Kidney (tissue), 13 donors: ENCODE measurements at regions not wholly inside any gene's neighbourhood (a gene's known extent, or its start where the extent isn't known, plus 50 kb on each side); places are given as distances from the start of the nearest gene placed in this dataset.

Experiments used
- DNase-seq, 5 donors: peaks; one replicate each; pipeline ENCODE4 v3.0.0-alpha.2; 2013 to 2020
- FAIRE-seq: peaks from 2 replicates; lab custom pipeline; 2012; peaks lifted over from hg19 to GRCh38; lab: Jason Lieb, UNC
- H3K27ac ChIP-seq, 2 donors: one replicate each; pipeline ENCODE4 v1.7.0; 2013; ENCODE audit warnings: low read depth in 2 of 2, low read length in 2 of 2, inconsistent platforms in 1 of 2
- H3K27me3 ChIP-seq: one replicate; pipeline ENCODE4 v1.7.1; 2013; ENCODE audit warnings: low read length, inconsistent platforms; ENCODE audit not compliant: control insufficient read depth, insufficient read depth
- H3K36me3 ChIP-seq, 3 donors: one replicate each; pipeline versions ENCODE4 v1.7.0 to v1.7.1; 2013; ENCODE audit warnings: low read length in 3 of 3, control low read depth in 1 of 3, inconsistent platforms in 1 of 3; ENCODE audit not compliant: insufficient read depth in 3 of 3, control insufficient read depth in 2 of 3
- H3K4me1 ChIP-seq, 3 donors: one replicate each; pipeline versions ENCODE4 v1.7.0 to v1.7.1; 2013; ENCODE audit warnings: low read length in 3 of 3, inconsistent platforms in 1 of 3, low read depth in 1 of 3; ENCODE audit not compliant: control insufficient read depth in 2 of 3, insufficient read depth in 2 of 3
- H3K4me3 ChIP-seq, 3 donors: one replicate each; pipeline versions ENCODE4 v1.7.0 to v1.8.1; 2013; ENCODE audit warnings: low read length in 3 of 3, control low read depth in 1 of 3, inconsistent platforms in 1 of 3
- H3K9ac ChIP-seq, 3 donors: one replicate each; pipeline versions ENCODE4 v1.7.0 to v1.7.1; 2013; ENCODE audit warnings: low read length in 3 of 3, control low read depth in 1 of 3, inconsistent platforms in 1 of 3
- H3K9me3 ChIP-seq, 3 donors: one replicate each; pipeline versions ENCODE4 v1.7.0 to v1.7.1; 2013; ENCODE audit warnings: low read length in 3 of 3, control low read depth in 1 of 3, inconsistent platforms in 1 of 3; ENCODE audit not compliant: control insufficient read depth in 2 of 3, insufficient read depth in 1 of 3
- intact Hi-C: fragments of 100-400 bp; cut with DNase I; formaldehyde crosslinking; loops from one replicate; pipeline ENCODE4 v1.11.1; 2022
- TF ChIP-seq, protein P1 (sequence below): IDR thresholded peaks from 3 replicates; pipeline ENCODE4 v1.5.1; 2012; ENCODE audit warnings: mild to moderate bottlenecking, moderate library complexity, borderline replicate concordance; ENCODE audit not compliant: insufficient read depth; ENCODE audit errors: extremely low read depth
- donor health status: control.
- donor health status: control.
- donor health status: control.
- donor health status: control.
- donor health status: control.
- donor health status: DM: yes; HTN: yes; CAD: no.
- donor health status: Normal renal cell carcinoma (clear cell type).

DNA sequence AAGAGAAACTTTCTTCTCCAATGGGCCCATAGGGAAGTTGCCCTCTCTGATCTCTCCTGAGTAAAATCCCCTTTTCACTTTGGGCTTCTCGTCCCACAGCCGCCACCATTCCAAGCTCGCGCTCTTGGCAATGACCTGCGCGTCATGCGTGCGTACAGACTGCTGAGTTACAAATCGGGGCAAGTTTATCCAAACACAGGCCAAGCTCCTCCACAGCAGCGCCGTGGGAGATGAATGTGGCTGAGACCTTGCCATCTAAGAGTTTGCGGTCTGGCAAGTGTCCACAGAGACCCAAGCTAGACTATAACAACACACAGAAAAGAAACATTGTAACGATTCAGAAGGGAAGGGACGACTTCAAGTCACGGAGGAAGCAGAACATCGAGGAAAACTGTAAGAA lies 116.3 kb upstream of the SOD1 start:
- no peak for FAIRE-seq
- Histone ChIP-seq H3K36me3 (no peaks in the 10 kb centered on the region), H3K4me3 (no peak overlapping the region), H3K27me3 (no peaks in the 10 kb centered on the region), H3K9me3 (no peaks in the 10 kb centered on the region), H3K27ac (no peak overlapping the region), H3K4me1 (no peaks in the 10 kb centered on the region), H3K9ac (no peak overlapping the region)
- TF ChIP-seq, protein P1, sequence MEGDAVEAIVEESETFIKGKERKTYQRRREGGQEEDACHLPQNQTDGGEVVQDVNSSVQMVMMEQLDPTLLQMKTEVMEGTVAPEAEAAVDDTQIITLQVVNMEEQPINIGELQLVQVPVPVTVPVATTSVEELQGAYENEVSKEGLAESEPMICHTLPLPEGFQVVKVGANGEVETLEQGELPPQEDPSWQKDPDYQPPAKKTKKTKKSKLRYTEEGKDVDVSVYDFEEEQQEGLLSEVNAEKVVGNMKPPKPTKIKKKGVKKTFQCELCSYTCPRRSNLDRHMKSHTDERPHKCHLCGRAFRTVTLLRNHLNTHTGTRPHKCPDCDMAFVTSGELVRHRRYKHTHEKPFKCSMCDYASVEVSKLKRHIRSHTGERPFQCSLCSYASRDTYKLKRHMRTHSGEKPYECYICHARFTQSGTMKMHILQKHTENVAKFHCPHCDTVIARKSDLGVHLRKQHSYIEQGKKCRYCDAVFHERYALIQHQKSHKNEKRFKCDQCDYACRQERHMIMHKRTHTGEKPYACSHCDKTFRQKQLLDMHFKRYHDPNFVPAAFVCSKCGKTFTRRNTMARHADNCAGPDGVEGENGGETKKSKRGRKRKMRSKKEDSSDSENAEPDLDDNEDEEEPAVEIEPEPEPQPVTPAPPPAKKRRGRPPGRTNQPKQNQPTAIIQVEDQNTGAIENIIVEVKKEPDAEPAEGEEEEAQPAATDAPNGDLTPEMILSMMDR = no peak
- no peak for DNase-seq
- intact Hi-C loops = no loop called here

DNA sequence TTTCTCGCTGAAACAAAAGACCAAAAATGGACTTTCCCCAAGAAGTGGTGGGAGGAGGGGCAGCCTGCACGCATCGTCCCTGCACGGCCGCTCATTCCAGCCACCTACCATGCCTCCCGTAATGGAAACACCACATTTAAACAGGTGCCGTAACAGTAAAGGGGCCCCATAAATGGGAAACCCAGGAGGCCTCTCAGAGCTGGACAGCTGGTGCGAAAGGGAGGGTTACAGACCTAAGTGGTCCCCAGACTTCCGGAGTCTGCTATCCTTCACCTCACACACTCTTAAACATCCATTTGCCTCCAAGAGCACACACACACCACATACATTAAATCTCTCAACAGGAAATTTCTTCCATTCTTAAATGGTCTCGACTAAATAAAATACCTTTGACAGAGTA lies 120.7 kb upstream of the SOD1 start:
- Histone ChIP-seq H3K9me3 (no peaks in the 10 kb centered on the region), H3K4me1 (no peaks in the 10 kb centered on the region), H3K9ac (no peak overlapping the region), H3K36me3 (no peaks in the 10 kb centered on the region), H3K27ac (no peak overlapping the region), H3K27me3 (no peaks in the 10 kb centered on the region), H3K4me3 (no peak overlapping the region)
- intact Hi-C loops = no loop called here
- peak; percentile 15 to 71 (median 58) for DNase-seq
- TF ChIP-seq, protein P1 = no peak
- FAIRE-seq = no peak

DNA sequence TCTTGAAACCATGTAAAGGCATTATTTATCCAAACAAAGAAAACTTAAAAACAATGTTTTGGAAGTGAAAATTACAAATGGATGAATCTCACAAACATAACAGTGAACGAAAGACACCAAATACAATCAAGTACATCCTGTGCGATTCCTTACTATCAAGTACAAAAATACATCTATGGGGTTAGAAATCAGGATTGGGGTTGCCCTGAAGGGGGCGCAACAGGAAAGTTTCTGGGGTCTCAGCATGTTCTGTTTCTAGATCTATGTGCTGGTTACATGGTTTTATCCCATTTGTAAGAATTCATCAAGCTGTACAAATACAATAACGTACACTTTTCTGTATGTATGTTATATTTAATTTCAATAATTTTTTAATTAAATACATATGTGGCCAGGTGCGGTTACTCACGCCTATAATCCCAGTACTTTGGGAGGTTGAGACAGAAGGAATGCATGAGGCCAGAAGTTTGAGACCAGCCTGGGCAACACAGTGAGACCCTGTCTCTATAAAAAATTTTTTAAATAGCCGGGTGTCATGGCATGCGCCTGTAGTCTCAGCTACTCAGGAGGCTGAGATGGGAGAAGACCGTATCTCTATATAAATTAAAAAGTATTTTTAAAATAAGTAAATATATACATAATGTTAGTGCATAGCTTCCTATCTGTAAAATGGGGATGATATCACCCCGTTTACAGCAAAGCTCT lies 121.5 kb upstream of the SOD1 start:
- intact Hi-C loops = no loop called here
- no peaks in the 10 kb centered on the region for H3K9me3 ChIP-seq
- no peak for FAIRE-seq
- DNase-seq = peak in 1 of 5 donors; percentile 5
- H3K36me3 ChIP-seq = no peaks in the 10 kb centered on the region
- H3K9ac ChIP-seq = no peak overlapping the region
- TF ChIP-seq, protein P1 = no peak
- H3K27ac ChIP-seq = no peak overlapping the region
- no peaks in the 10 kb centered on the region for H3K4me1 ChIP-seq
- no peak overlapping the region for H3K4me3 ChIP-seq
- H3K27me3 ChIP-seq = no peaks in the 10 kb centered on the region

DNA sequence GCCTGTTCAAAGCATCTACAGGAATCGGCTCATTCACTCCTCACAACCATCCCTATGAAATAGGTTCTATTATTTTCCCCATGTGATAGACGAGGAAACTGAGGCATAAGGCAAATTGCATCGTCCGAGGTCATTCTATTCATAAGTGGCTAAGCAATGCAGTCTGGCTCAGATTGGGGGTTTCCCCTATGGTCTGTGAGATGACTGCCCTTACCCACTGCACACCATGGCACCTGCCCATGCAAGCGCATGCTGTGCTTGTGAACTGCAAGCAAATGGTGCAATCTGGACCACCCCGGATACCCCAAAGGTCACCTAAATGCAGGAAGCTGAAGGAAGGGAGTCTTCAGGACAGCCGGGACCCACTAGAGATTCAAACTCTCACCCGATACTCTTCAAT lies 123.4 kb upstream of the SOD1 start:
- H3K9me3 ChIP-seq = no peaks in the 10 kb centered on the region
- no peaks in the 10 kb centered on the region for H3K36me3 ChIP-seq
- no peak overlapping the region for H3K27ac ChIP-seq
- H3K4me3 ChIP-seq = no peak overlapping the region
- intact Hi-C loops = no loop called here
- H3K9ac ChIP-seq = no peak overlapping the region
- TF ChIP-seq, protein P1 = no peak
- no peaks in the 10 kb centered on the region for H3K27me3 ChIP-seq
- DNase-seq (peak in 1 of 5 donors; percentile 1), FAIRE-seq (no peak)
- no peaks in the 10 kb centered on the region for H3K4me1 ChIP-seq
